ENCODE measurements at regions not wholly inside any gene's neighbourhood (a gene's known extent, or its start where the extent isn't known, plus 50 kb on each side); places are given as distances from the start of the nearest gene placed in this dataset.

- Mint-ChIP-seq H3K4me3 (ENCODE audit: unreplicated experiment) (no peak overlapping the region), H3K27ac (ENCODE audit: unreplicated experiment) (no peak overlapping the region), H3K36me3 (ENCODE audit: low read depth) (no peaks in the 10 kb centered on the region), H3K9me3 (ENCODE audit: low read depth) (peaks cover 5% of the 10 kb centered on the region), H3K27me3 (ENCODE audit: low read depth) (peaks cover 14% of the 10 kb centered on the region), H3K4me1 (ENCODE audit: low read depth) (no peaks in the 10 kb centered on the region)
- no peak for DNase-seq (ENCODE audit: low spot score)
- TF ChIP-seq CTCF (IDR thresholded peaks at IDR 0.05), result no peak
These were observed 279.0 kb downstream of the OGFRL1 start for GRCh38 chr6:71567562-71567961.

- Mint-ChIP-seq H3K36me3 (ENCODE audit: low read depth) (no peaks in the 10 kb centered on the region), H3K4me1 (ENCODE audit: low read depth) (peaks cover 3% of the 10 kb centered on the region), H3K27me3 (ENCODE audit: low read depth) (peaks cover 14% of the 10 kb centered on the region), H3K27ac (ENCODE audit: unreplicated experiment) (no peak overlapping the region), H3K4me3 (ENCODE audit: unreplicated experiment) (no peak overlapping the region), H3K9me3 (ENCODE audit: low read depth) (no peaks in the 10 kb centered on the region)
- TF ChIP-seq CTCF (IDR thresholded peaks at IDR 0.05), result no peak
- DNase-seq (ENCODE audit: low spot score), result no peak
These were observed 289.2 kb downstream of the OGFRL1 start for GRCh38 chr6:71577766-71578165.

GRCh38 chr6:71579902-71580301 lies 291.3 kb downstream of the OGFRL1 start:
- no peak for DNase-seq (ENCODE audit: low spot score)
- Mint-ChIP-seq H3K27ac (ENCODE audit: unreplicated experiment) (no peak overlapping the region), H3K27me3 (ENCODE audit: low read depth) (peaks cover 3% of the 10 kb centered on the region), H3K9me3 (ENCODE audit: low read depth) (no peaks in the 10 kb centered on the region), H3K4me1 (ENCODE audit: low read depth) (peaks cover 3% of the 10 kb centered on the region), H3K36me3 (ENCODE audit: low read depth) (no peaks in the 10 kb centered on the region), H3K4me3 (ENCODE audit: unreplicated experiment) (no peak overlapping the region)
- no peak for TF ChIP-seq CTCF (IDR thresholded peaks at IDR 0.05)

- TF ChIP-seq CTCF (IDR thresholded peaks at IDR 0.05), result no peak
- no peaks in the 10 kb centered on the region for H3K27me3 Mint-ChIP-seq (ENCODE audit: low read depth)
- no peaks in the 10 kb centered on the region for H3K9me3 Mint-ChIP-seq (ENCODE audit: low read depth)
- H3K27ac Mint-ChIP-seq (ENCODE audit: unreplicated experiment), result no peak overlapping the region
- H3K4me1 Mint-ChIP-seq (ENCODE audit: low read depth), result peaks cover 3% of the 10 kb centered on the region
- DNase-seq (ENCODE audit: low spot score), result no peak
- H3K36me3 Mint-ChIP-seq (ENCODE audit: low read depth), result no peaks in the 10 kb centered on the region
- H3K4me3 Mint-ChIP-seq (ENCODE audit: unreplicated experiment), result no peak overlapping the region
These were observed 294.2 kb downstream of the OGFRL1 start for GRCh38 chr6:71582820-71583219.

- Mint-ChIP-seq H3K36me3 (ENCODE audit: low read depth) (no peaks in the 10 kb centered on the region), H3K27ac (ENCODE audit: unreplicated experiment) (no peak overlapping the region), H3K27me3 (ENCODE audit: low read depth) (no peaks in the 10 kb centered on the region), H3K4me1 (ENCODE audit: low read depth) (no peaks in the 10 kb centered on the region), H3K9me3 (ENCODE audit: low read depth) (peaks cover 2% of the 10 kb centered on the region), H3K4me3 (ENCODE audit: unreplicated experiment) (no peak overlapping the region)
- no peak for DNase-seq (ENCODE audit: low spot score)
- TF ChIP-seq CTCF (IDR thresholded peaks at IDR 0.05), result no peak
These were observed 296.3 kb downstream of the OGFRL1 start for GRCh38 chr6:71584712-71585436.

Measured in chondrocyte (in vitro differentiated cells).